Forelimb muscle (tissue), 1 donor: ENCODE measurements at regions not wholly inside any gene's neighbourhood (a gene's known extent, or its start where the extent isn't known, plus 50 kb on each side); places are given as distances from the start of the nearest gene placed in this dataset.
"Not testable (repeated sequence)": the region's sequence is repeated elsewhere in the genome, so short reads cannot be mapped to it uniquely, and the experiment has no call there.

Source experiments
- DNase-seq: peaks from one replicate; pipeline ENCODE4 v3.0.0-alpha.2; 2013; ENCODE audit warnings: low read depth

GRCh38 chr16:16448423-16448822 is 69.5 kb downstream of the NPIPA7 start:
- not testable (repeated sequence) for DNase-seq

GRCh38 chr16:16449712-16450237 is 70.8 kb downstream of the NPIPA7 start:
- not testable (repeated sequence) for DNase-seq

- DNase-seq, result not testable (repeated sequence)
These were observed 72.9 kb downstream of the NPIPA7 start for GRCh38 chr16:16451721-16452410.

- not testable (repeated sequence) for DNase-seq
These were observed 79.6 kb downstream of the NPIPA7 start for GRCh38 chr16:16458579-16458978.

GRCh38 chr16:16463792-16464191 is 84.9 kb downstream of the NPIPA7 start:
- not testable (repeated sequence) for DNase-seq

- DNase-seq, result not testable (repeated sequence)
These were observed 110.0 kb downstream of the NPIPA7 start for GRCh38 chr16:16488919-16489318.

GRCh38 chr16:16489466-16489865 is 110.5 kb downstream of the NPIPA7 start:
- DNase-seq, result not testable (repeated sequence)

GRCh38 chr16:16494114-16494513 is 115.2 kb downstream of the NPIPA7 start:
- not testable (repeated sequence) for DNase-seq

- not testable (repeated sequence) for DNase-seq
These were observed 116.1 kb downstream of the NPIPA7 start for GRCh38 chr16:16494998-16495397.

GRCh38 chr16:16499875-16500274 is 120.9 kb downstream of the NPIPA7 start:
- not testable (repeated sequence) for DNase-seq

GRCh38 chr16:16507041-16507440 is 128.1 kb downstream of the NPIPA7 start:
- not testable (repeated sequence) for DNase-seq

GRCh38 chr16:16508344-16508743 is 129.4 kb downstream of the NPIPA7 start:
- not testable (repeated sequence) for DNase-seq

- not testable (repeated sequence) for DNase-seq
These were observed 140.5 kb downstream of the NPIPA7 start for GRCh38 chr16:16519395-16519794.

GRCh38 chr16:16521239-16522002 is 142.5 kb downstream of the NPIPA7 start:
- not testable (repeated sequence) for DNase-seq

- DNase-seq, result not testable (repeated sequence)
These were observed 148.1 kb downstream of the NPIPA7 start for GRCh38 chr16:16526998-16527397.

- not testable (repeated sequence) for DNase-seq
These were observed 151.8 kb downstream of the NPIPA7 start for GRCh38 chr16:16530744-16531143.

GRCh38 chr16:16535565-16535964 is 156.6 kb downstream of the NPIPA7 start:
- not testable (repeated sequence) for DNase-seq

GRCh38 chr16:16536151-16536550 is 157.2 kb downstream of the NPIPA7 start:
- DNase-seq, result not testable (repeated sequence)

- DNase-seq, result not testable (repeated sequence)
These were observed 170.8 kb downstream of the NPIPA7 start for GRCh38 chr16:16549710-16550109.

GRCh38 chr16:16550824-16551223 is 171.9 kb downstream of the NPIPA7 start:
- DNase-seq, result not testable (repeated sequence)

- not testable (repeated sequence) for DNase-seq
These were observed 173.9 kb downstream of the NPIPA7 start for GRCh38 chr16:16552819-16553340.

GRCh38 chr16:16559179-16559740 is 180.3 kb downstream of the NPIPA7 start:
- not testable (repeated sequence) for DNase-seq
